ENCODE measurements at regions not wholly inside any gene's neighbourhood (a gene's known extent, or its start where the extent isn't known, plus 50 kb on each side); places are given as distances from the start of the nearest gene placed in this dataset.

DNA sequence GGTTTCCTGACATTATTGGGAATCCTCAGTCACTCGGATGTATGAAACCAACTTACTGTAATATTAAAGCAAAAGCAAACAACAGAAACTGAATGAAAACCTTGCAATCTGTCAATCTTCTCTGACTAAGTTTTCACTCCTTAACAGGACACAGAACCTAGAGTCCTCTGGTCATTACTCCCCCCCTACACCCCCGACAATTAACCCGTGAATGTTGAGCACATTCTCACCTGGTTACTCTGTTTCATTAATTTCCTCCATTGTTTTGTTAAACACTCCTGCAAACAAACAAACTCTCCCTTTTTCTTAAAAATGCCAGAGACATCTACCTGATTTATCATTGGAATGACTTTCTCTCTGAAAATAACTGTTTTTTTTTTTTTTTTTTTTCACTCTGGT lies 469.0 kb upstream of the PRKX start:
- TF ChIP-seq, protein P1, sequence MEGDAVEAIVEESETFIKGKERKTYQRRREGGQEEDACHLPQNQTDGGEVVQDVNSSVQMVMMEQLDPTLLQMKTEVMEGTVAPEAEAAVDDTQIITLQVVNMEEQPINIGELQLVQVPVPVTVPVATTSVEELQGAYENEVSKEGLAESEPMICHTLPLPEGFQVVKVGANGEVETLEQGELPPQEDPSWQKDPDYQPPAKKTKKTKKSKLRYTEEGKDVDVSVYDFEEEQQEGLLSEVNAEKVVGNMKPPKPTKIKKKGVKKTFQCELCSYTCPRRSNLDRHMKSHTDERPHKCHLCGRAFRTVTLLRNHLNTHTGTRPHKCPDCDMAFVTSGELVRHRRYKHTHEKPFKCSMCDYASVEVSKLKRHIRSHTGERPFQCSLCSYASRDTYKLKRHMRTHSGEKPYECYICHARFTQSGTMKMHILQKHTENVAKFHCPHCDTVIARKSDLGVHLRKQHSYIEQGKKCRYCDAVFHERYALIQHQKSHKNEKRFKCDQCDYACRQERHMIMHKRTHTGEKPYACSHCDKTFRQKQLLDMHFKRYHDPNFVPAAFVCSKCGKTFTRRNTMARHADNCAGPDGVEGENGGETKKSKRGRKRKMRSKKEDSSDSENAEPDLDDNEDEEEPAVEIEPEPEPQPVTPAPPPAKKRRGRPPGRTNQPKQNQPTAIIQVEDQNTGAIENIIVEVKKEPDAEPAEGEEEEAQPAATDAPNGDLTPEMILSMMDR (IDR thresholded peaks at IDR 0.05), result no peak
- TF ChIP-seq POLR2A (IDR thresholded peaks at IDR 0.05), result no peak

DNA sequence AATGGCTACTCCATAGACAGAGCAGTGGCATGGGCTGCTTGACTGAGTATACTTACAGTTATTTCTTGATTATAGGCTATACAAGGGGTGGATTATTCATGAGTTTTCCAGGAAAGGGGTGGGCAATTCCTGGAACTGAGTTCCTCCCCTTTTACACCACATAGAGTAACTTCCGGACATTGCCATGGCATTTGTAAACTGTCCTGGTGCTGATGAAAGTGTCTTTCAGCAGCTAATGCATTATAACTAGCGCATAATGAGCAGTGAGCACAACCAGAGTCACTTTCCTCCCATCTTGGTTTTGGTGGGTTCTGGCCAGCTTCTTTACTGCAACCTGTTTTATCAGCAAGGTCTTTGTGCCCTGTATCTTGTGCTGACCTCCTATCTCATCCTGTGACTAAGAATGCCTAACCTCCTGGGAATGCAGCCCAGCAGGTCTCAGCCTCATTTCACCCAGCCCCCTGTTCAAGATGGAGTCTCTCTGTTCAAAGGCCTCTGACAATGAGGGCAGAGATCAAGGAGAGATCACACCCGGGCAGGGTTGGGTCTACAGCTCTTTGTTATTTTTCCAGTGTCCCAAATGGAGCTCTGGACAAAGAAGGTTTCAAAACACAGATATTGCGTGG lies 468.4 kb upstream of the PRKX start:
- no peak for TF ChIP-seq POLR2A (IDR thresholded peaks at IDR 0.05)
- TF ChIP-seq, protein P1 (IDR thresholded peaks at IDR 0.05), result no peak
- H3K27ac ChIP-seq, result no peak overlapping the region

More for the DNA sequence above, 469.0 kb upstream of the PRKX start:
- no peaks in the 10 kb centered on the region for H3K27me3 ChIP-seq
- H3K9me3 ChIP-seq, result no peaks in the 10 kb centered on the region
- no peak overlapping the region for H3K27ac ChIP-seq
- no peaks in the 10 kb centered on the region for H3K4me1 ChIP-seq
- DNase-seq, result no peak
- H3K36me3 ChIP-seq, result no peaks in the 10 kb centered on the region
- H3K4me3 ChIP-seq, result no peak overlapping the region

DNA sequence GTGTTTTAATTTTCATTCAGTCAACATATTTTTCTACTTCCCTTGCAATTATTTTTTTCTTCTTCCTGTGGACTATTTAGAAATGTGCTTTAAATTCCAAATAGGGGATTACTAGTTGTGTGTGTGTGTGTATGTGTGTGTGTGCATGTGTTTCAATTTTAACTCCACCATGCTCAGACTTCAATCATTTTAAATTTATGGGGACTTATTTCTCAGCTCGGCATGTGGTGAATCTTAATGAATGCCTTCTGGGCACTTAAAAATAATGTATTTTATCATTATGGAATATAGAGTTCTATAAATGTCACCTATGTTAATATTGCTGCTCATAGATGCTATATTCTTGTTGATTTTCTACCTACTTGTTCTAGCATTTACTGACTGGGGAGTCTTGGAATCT lies 465.6 kb upstream of the PRKX start:
- Histone ChIP-seq H3K4me1 (no peaks in the 10 kb centered on the region), H3K27ac (no peak overlapping the region), H3K27me3 (no peaks in the 10 kb centered on the region), H3K9me3 (no peaks in the 10 kb centered on the region), H3K36me3 (no peaks in the 10 kb centered on the region), H3K4me3 (no peak overlapping the region)
- TF ChIP-seq POLR2A (IDR thresholded peaks at IDR 0.05), result no peak
- TF ChIP-seq, protein P1 (IDR thresholded peaks at IDR 0.05), result no peak
- DNase-seq, result no peak

More for the DNA sequence above, 468.4 kb upstream of the PRKX start:
- DNase-seq, result no peak
- Histone ChIP-seq H3K4me1 (no peaks in the 10 kb centered on the region), H3K9me3 (no peaks in the 10 kb centered on the region), H3K36me3 (no peaks in the 10 kb centered on the region), H3K27me3 (no peaks in the 10 kb centered on the region), H3K4me3 (no peak overlapping the region)

DNA sequence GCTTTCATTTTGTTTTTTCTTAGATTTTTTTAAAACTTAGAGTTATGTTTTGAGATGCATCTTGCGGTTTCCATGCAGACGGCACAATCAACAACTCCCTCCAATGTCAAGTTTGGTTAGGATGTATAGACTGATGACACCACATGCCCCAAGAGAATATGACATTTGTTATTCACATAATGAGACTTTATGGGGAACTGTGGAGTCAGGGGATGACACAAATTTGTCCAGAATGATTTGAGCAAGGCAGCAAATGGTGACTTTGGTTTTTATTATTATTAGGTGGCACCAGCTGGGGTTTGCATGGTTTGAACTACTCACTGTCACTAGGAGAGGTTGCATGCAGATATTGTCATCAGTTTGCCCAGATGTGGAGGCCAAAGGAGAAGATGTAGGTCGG lies 461.8 kb upstream of the PRKX start:
- no peaks in the 10 kb centered on the region for H3K4me1 ChIP-seq
- no peaks in the 10 kb centered on the region for H3K9me3 ChIP-seq
- TF ChIP-seq, protein P1 (IDR thresholded peaks at IDR 0.05), result no peak
- no peak for TF ChIP-seq POLR2A (IDR thresholded peaks at IDR 0.05)
- H3K27me3 ChIP-seq, result no peaks in the 10 kb centered on the region
- no peak overlapping the region for H3K27ac ChIP-seq
- no peaks in the 10 kb centered on the region for H3K36me3 ChIP-seq
- no peak overlapping the region for H3K4me3 ChIP-seq
- no peak for DNase-seq

DNA sequence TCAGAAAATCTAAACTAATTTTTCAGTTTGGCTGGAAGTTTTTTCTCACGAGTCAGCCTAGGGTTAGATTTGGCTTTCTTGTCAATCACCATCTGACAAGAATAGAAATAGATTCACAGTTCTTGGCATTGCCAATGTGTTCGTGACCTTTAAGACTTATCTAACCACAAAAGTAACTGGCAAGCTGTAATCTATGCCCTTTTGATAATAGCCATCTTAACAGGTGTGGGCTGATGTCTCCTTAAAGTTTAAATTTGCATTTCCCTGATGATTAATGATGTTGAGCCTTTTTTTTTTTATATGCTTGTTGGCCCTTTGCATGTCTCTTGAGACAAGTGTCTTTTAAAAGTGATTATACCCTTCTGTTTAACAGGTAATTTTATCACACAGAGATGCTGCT lies 460.3 kb upstream of the PRKX start:
- Histone ChIP-seq H3K27me3 (no peaks in the 10 kb centered on the region), H3K27ac (no peak overlapping the region), H3K36me3 (no peaks in the 10 kb centered on the region), H3K4me3 (no peak overlapping the region), H3K4me1 (no peaks in the 10 kb centered on the region), H3K9me3 (no peaks in the 10 kb centered on the region)
- no peak for DNase-seq
- TF ChIP-seq, protein P1 (IDR thresholded peaks at IDR 0.05), result no peak
- no peak for TF ChIP-seq POLR2A (IDR thresholded peaks at IDR 0.05)

DNA sequence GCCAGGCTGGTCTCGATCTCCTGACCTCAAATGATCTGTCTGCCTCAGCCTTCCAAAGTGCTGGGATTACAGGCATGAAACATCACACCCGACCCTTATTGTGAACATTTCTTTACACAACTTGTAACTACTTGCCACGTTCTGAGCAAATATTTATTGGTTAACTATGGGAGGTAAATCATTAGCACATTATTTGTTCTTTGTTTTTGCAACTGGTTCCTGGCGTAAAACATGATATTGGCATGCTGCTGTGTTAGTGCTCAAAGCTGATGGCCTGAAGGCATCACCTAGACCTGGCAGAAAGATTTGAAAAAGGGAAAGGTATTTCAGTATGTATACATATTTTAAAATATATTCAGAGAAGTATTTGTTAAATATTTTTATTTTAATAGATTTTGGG lies 438.3 kb upstream of the PRKX start:
- DNase-seq, result no peak
- no peak for TF ChIP-seq POLR2A (IDR thresholded peaks at IDR 0.05)
- TF ChIP-seq, protein P1 (IDR thresholded peaks at IDR 0.05), result no peak
- H3K27me3 ChIP-seq, result no peaks in the 10 kb centered on the region
- H3K9me3 ChIP-seq, result no peaks in the 10 kb centered on the region
- no peak overlapping the region for H3K4me3 ChIP-seq
- no peak overlapping the region for H3K27ac ChIP-seq
- no peaks in the 10 kb centered on the region for H3K4me1 ChIP-seq
- H3K36me3 ChIP-seq, result no peaks in the 10 kb centered on the region

Measured in Peyer's patch (tissue), 4 donors.